GM19397 (cell line): ENCODE measurements at regions not wholly inside any gene's neighbourhood (a gene's known extent, or its start where the extent isn't known, plus 50 kb on each side); places are given as distances from the start of the nearest gene placed in this dataset.
"Not testable (repeated sequence)": the region's sequence is repeated elsewhere in the genome, so short reads cannot be mapped to it uniquely, and the experiment has no call there.

Experiments
- ATAC-seq: cut with Tn5 transposase; IDR thresholded peaks from one replicate; pipeline ENCODE4 v1.9.1; 2021; ENCODE audit warnings: mild to moderate bottlenecking, moderate library complexity; ENCODE audit not compliant: unreplicated experiment

- no peak for ATAC-seq
Measured at GRCh38 chr3:80384811-80385210, 617.0 kb upstream of the ROBO1 start.

- no peak for ATAC-seq
Measured at GRCh38 chr3:80374423-80374822, 606.6 kb upstream of the ROBO1 start.

GRCh38 chr3:80368616-80369015, 600.8 kb upstream of the ROBO1 start:
- ATAC-seq: no peak

- ATAC-seq: no peak
Measured at GRCh38 chr3:80366808-80367548, 599.2 kb upstream of the ROBO1 start.

- ATAC-seq: no peak
Measured at GRCh38 chr3:80357761-80358160, 590.0 kb upstream of the ROBO1 start.

GRCh38 chr3:80355144-80355543, 587.3 kb upstream of the ROBO1 start:
- no peak for ATAC-seq

GRCh38 chr3:80351201-80351600, 583.4 kb upstream of the ROBO1 start:
- ATAC-seq: no peak

- no peak for ATAC-seq
Measured at GRCh38 chr3:80350771-80351170, 583.0 kb upstream of the ROBO1 start.

- no peak for ATAC-seq
Measured at GRCh38 chr3:80338366-80338765, 570.6 kb upstream of the ROBO1 start.

GRCh38 chr3:80334534-80334933, 566.7 kb upstream of the ROBO1 start:
- no peak for ATAC-seq

GRCh38 chr3:80331494-80332170, 563.8 kb upstream of the ROBO1 start:
- ATAC-seq: no peak

- not testable (repeated sequence) for ATAC-seq
Measured at GRCh38 chr3:80314541-80314940, 546.7 kb upstream of the ROBO1 start.

GRCh38 chr3:80308637-80309036, 540.8 kb upstream of the ROBO1 start:
- no peak for ATAC-seq

- no peak for ATAC-seq
Measured at GRCh38 chr3:80307844-80308243, 540.0 kb upstream of the ROBO1 start.

GRCh38 chr3:80297720-80298119, 529.9 kb upstream of the ROBO1 start:
- ATAC-seq: no peak

GRCh38 chr3:80285388-80285787, 517.6 kb upstream of the ROBO1 start:
- no peak for ATAC-seq

- no peak for ATAC-seq
Measured at GRCh38 chr3:80283783-80284182, 516.0 kb upstream of the ROBO1 start.

- no peak for ATAC-seq
Measured at GRCh38 chr3:80278056-80278455, 510.3 kb upstream of the ROBO1 start.

- no peak for ATAC-seq
Measured at GRCh38 chr3:80275120-80275519, 507.3 kb upstream of the ROBO1 start.

- ATAC-seq: no peak
Measured at GRCh38 chr3:80263260-80263659, 495.5 kb upstream of the ROBO1 start.

GRCh38 chr3:80261082-80261481, 493.3 kb upstream of the ROBO1 start:
- ATAC-seq: no peak

GRCh38 chr3:80259736-80260135, 491.9 kb upstream of the ROBO1 start:
- ATAC-seq: no peak

GRCh38 chr3:80252113-80252512, 484.3 kb upstream of the ROBO1 start:
- ATAC-seq: no peak
